Hepatocyte (in vitro differentiated cells): ENCODE measurements at regions not wholly inside any gene's neighbourhood (a gene's known extent, or its start where the extent isn't known, plus 50 kb on each side); places are given as distances from the start of the nearest gene placed in this dataset.

ENCODE experiments used
- DNase-seq: peaks from one replicate; pipeline ENCODE4 v3.0.0-alpha.2; 2016; ENCODE audit warnings: low spot score
- H2AFZ ChIP-seq: fragments of 200-600 bp; sonication (generic); 2 replicates; pipeline ENCODE4 v1.6.0; 2016; ENCODE audit warnings: antibody characterized with exemption, mild to moderate bottlenecking
- H3K27ac ChIP-seq: fragments of 200-600 bp; sonication (generic); 2 replicates; pipeline ENCODE4 v1.5.1; 2016; ENCODE audit warnings: mild to moderate bottlenecking
- H3K27me3 ChIP-seq: fragments of 200-600 bp; sonication (generic); 2 replicates; pipeline ENCODE4 v1.6.1; 2016
- H3K36me3 ChIP-seq: fragments of 200-600 bp; sonication (generic); replicated peaks from 2 replicates; pipeline ENCODE4 v1.5.1; 2016; ENCODE audit warnings: low read depth; ENCODE audit not compliant: insufficient read depth
- H3K4me1 ChIP-seq: fragments of 200-600 bp; sonication (generic); 2 replicates; pipeline ENCODE4 v1.5.1; 2016; ENCODE audit warnings: mild to moderate bottlenecking, moderate library complexity; ENCODE audit not compliant: insufficient read depth
- H3K4me2 ChIP-seq: fragments of 200-600 bp; sonication (generic); 2 replicates; pipeline ENCODE4 v1.6.0; 2016
- H3K4me3 ChIP-seq: fragments of 200-600 bp; sonication (generic); 2 replicates; pipeline ENCODE4 v1.5.1; 2016; ENCODE audit warnings: mild to moderate bottlenecking
- H3K79me2 ChIP-seq: fragments of 200-600 bp; sonication (generic); 2 replicates; pipeline ENCODE4 v1.6.0; 2017; ENCODE audit warnings: mild to moderate bottlenecking
- H3K9me2 ChIP-seq: fragments of 200-600 bp; sonication (generic); replicated peaks from 2 replicates; pipeline ENCODE4 v1.6.0; 2017; ENCODE audit warnings: mild to moderate bottlenecking; ENCODE audit not compliant: insufficient read depth
- H3K9me3 ChIP-seq: fragments of 200-600 bp; sonication (generic); 2 replicates; pipeline ENCODE4 v1.5.1; 2016; ENCODE audit warnings: low read depth, mild to moderate bottlenecking
- H4K20me1 ChIP-seq: fragments of 200-600 bp; sonication (generic); 2 replicates; pipeline ENCODE4 v1.6.0; 2016; ENCODE audit warnings: mild to moderate bottlenecking; ENCODE audit not compliant: insufficient read depth, poor library complexity, severe bottlenecking
- CTCF ChIP-seq: fragments of 200-600 bp; sonication (generic); IDR thresholded peaks from 2 replicates; pipeline ENCODE4 v1.5.1; 2016; ENCODE audit warnings: antibody characterized with exemption, mild to moderate bottlenecking; ENCODE audit not compliant: poor library complexity
- EZH2 ChIP-seq: fragments of 200-600 bp; sonication (generic); IDR thresholded peaks from 2 replicates; pipeline ENCODE4 v1.6.1; 2016; ENCODE audit warnings: antibody characterized with exemption, mild to moderate bottlenecking, borderline replicate concordance
- EZH2phosphoT487 ChIP-seq: fragments of 200-600 bp; sonication (generic); IDR thresholded peaks from one replicate; pipeline ENCODE4 v1.6.1; 2018; ENCODE audit warnings: antibody characterized with exemption, mild to moderate bottlenecking, low read depth, moderate library complexity; ENCODE audit not compliant: unreplicated experiment, severe bottlenecking
- WGBS: methylation state at CpG from one replicate; pipeline ENCODE4 v1.1.6; 2016; ENCODE audit warnings: low lambda C conversion rate; ENCODE audit errors: missing lambda C conversion rate; 5-methylcytosine and 5-hydroxymethylcytosine counted together

- no peak overlapping the region for H3K4me3 ChIP-seq
- no peaks in the 10 kb centered on the region for H3K36me3 ChIP-seq
- H3K79me2 ChIP-seq = no peaks in the 10 kb centered on the region
- no peaks in the 10 kb centered on the region for H4K20me1 ChIP-seq
- no peaks in the 10 kb centered on the region for H3K4me1 ChIP-seq
- no peaks in the 10 kb centered on the region for H3K9me2 ChIP-seq
- TF ChIP-seq EZH2phosphoT487 (no peak), EZH2 (no peak), CTCF (no peak)
- H3K27me3 ChIP-seq = no peaks in the 10 kb centered on the region
- no peak for DNase-seq
- no peak overlapping the region for H3K27ac ChIP-seq
- H2AFZ ChIP-seq = no peak overlapping the region
- peaks cover 3% of the 10 kb centered on the region for H3K9me3 ChIP-seq
- H3K4me2 ChIP-seq = no peak overlapping the region
Observed at GRCh38 chr10:18743926-18744325, 84.7 kb downstream of the ARL5B start.

DNA sequence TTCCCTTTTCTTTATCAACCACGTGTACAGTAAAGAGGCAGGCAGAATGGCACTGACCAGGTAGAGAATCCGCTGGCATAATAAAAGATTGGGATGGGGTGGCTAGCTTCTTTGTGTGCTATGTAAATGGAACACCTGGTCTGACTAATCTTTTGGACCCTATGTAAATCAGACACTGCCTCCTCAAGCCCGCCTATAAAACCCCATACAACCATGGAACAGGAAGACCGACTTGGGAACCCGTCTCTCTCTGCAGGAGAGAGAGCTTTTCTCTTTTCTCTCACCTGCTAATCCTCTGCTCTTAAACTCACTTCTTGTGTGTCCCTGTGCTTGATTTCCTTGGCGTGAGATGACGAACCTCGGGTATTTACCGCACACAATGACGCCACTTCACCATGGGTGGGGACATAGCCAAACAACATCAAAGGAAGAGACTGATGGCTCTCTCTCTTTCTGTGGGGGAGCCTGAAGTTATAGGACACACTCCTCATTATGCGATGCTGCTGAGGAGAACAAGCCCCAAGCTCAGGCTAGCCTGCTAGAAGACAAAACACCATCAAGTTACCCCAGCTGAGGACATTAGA is 94.2 kb downstream of the ARL5B start:
- DNase-seq = no peak
- H3K27me3 ChIP-seq = no peaks in the 10 kb centered on the region
- H4K20me1 ChIP-seq = no peaks in the 10 kb centered on the region
- H3K9me3 ChIP-seq = no peaks in the 10 kb centered on the region
- no peaks in the 10 kb centered on the region for H3K79me2 ChIP-seq
- H3K36me3 ChIP-seq = no peaks in the 10 kb centered on the region
- H3K27ac ChIP-seq = no peak overlapping the region
- H2AFZ ChIP-seq = no peak overlapping the region
- no peak overlapping the region for H3K4me2 ChIP-seq
- no peak overlapping the region for H3K4me3 ChIP-seq
- WGBS = 61% methylated on average over 11 of the region's 11 CpGs
- no peak for TF ChIP-seq CTCF
- TF ChIP-seq EZH2 = no peak
- TF ChIP-seq EZH2phosphoT487 = no peak
- no peaks in the 10 kb centered on the region for H3K4me1 ChIP-seq
- H3K9me2 ChIP-seq = no peaks in the 10 kb centered on the region

DNA sequence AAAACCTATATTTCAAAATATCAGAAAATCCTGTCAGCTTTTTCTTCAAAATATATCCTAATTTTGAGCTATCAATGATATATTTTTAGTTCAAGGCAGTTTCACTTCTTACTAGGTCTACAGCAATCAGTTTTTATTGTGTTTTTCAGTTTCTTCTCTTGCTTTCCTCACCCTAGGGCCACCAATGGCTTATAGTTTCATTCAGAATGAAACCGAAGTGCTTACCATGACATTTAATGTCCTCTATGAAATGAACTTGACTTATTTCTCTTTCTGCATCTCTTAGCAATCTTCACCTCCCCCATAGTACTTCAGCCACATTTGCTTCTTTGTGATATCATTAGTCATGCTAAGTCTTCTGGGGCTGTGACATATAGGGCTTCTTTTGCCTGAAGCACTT is 100.3 kb downstream of the ARL5B start:
- 92% methylated on average over 1 of the region's 1 CpG for WGBS
- H3K27ac ChIP-seq = no peak overlapping the region
- no peaks in the 10 kb centered on the region for H3K27me3 ChIP-seq
- H3K4me1 ChIP-seq = no peaks in the 10 kb centered on the region
- DNase-seq = no peak
- H3K4me3 ChIP-seq = no peak overlapping the region
- no peaks in the 10 kb centered on the region for H3K79me2 ChIP-seq
- H3K9me2 ChIP-seq = no peaks in the 10 kb centered on the region
- no peaks in the 10 kb centered on the region for H3K36me3 ChIP-seq
- no peak overlapping the region for H3K4me2 ChIP-seq
- H2AFZ ChIP-seq = no peak overlapping the region
- no peak for TF ChIP-seq EZH2phosphoT487
- TF ChIP-seq CTCF = no peak
- TF ChIP-seq EZH2 = no peak
- H3K9me3 ChIP-seq = no peaks in the 10 kb centered on the region
- H4K20me1 ChIP-seq = no peaks in the 10 kb centered on the region

GRCh38 chr10:18760836-18761235 is 101.6 kb downstream of the ARL5B start:
- Histone ChIP-seq H4K20me1 (no peaks in the 10 kb centered on the region), H3K27me3 (no peaks in the 10 kb centered on the region), H3K4me1 (no peaks in the 10 kb centered on the region), H3K9me2 (no peaks in the 10 kb centered on the region), H3K79me2 (no peaks in the 10 kb centered on the region), H3K36me3 (no peaks in the 10 kb centered on the region), H3K27ac (no peak overlapping the region), H3K4me2 (no peak overlapping the region), H3K9me3 (no peaks in the 10 kb centered on the region), H3K4me3 (no peak overlapping the region), H2AFZ (no peak overlapping the region)
- no peak for DNase-seq
- 70% methylated on average over 4 of the region's 4 CpGs for WGBS
- TF ChIP-seq EZH2 = no peak
- no peak for TF ChIP-seq CTCF
- no peak for TF ChIP-seq EZH2phosphoT487
